DND-41 (cell line): ENCODE measurements at regions not wholly inside any gene's neighbourhood (a gene's known extent, or its start where the extent isn't known, plus 50 kb on each side); places are given as distances from the start of the nearest gene placed in this dataset.

Experiments
- ATAC-seq: fragments of 200-7000 bp; cut with Tn5 transposase; 3 replicates; pipeline ENCODE4 v1.9.1; 2021; ENCODE audit warnings: low read depth; ENCODE audit not compliant: insufficient read depth
- DNase-seq: peaks from one replicate; pipeline ENCODE4 v3.0.0-alpha.2; 2020
- H2AFZ ChIP-seq: 2 replicates; pipeline ENCODE4 v1.6.0; 2012; ENCODE audit warnings: low read depth, low read length
- H3K27ac ChIP-seq: 2 replicates; pipeline ENCODE4 v1.5.1; 2012; ENCODE audit warnings: low read length, inconsistent platforms
- H3K27me3 ChIP-seq: fragments of 200-600 bp; sonication (generic); 2 replicates; pipeline ENCODE4 v1.6.0; 2012; ENCODE audit warnings: low read length, mild to moderate bottlenecking, inconsistent platforms; ENCODE audit not compliant: insufficient read depth, poor library complexity
- H3K36me3 ChIP-seq: 2 replicates; pipeline ENCODE4 v1.5.1; 2012; ENCODE audit warnings: low read length, inconsistent platforms; ENCODE audit not compliant: insufficient read depth
- H3K4me1 ChIP-seq: 2 replicates; pipeline ENCODE4 v1.5.1; 2012; ENCODE audit warnings: mild to moderate bottlenecking, low read length; ENCODE audit not compliant: insufficient read depth
- H3K4me2 ChIP-seq: 2 replicates; pipeline ENCODE4 v1.6.0; 2012; ENCODE audit warnings: mild to moderate bottlenecking, moderate library complexity, low read length, inconsistent platforms; ENCODE audit not compliant: insufficient read depth
- H3K4me3 ChIP-seq, 2 experiments: fragments of 200-600 bp in 1 of 2; shearing (Covaris generic) in 1 of 2; 2 replicates each; pipeline ENCODE4 v1.5.1; 2012 to 2016; ENCODE audit warnings: inconsistent platforms in 2 of 2, low read length in 2 of 2, mild to moderate bottlenecking in 2 of 2, low read depth in 1 of 2, moderate library complexity in 1 of 2
- H3K79me2 ChIP-seq: 2 replicates; pipeline ENCODE4 v1.6.0; 2012; ENCODE audit warnings: low read length, inconsistent platforms; ENCODE audit not compliant: insufficient read depth
- H3K9ac ChIP-seq: 2 replicates; pipeline ENCODE4 v1.6.0; 2012; ENCODE audit warnings: low read depth, mild to moderate bottlenecking, inconsistent platforms, low read length, moderate library complexity
- H3K9me3 ChIP-seq: 2 replicates; pipeline ENCODE4 v1.5.1; 2012; ENCODE audit warnings: low read length, moderate library complexity, mild to moderate bottlenecking, inconsistent platforms; ENCODE audit not compliant: insufficient read depth, severe bottlenecking
- H4K20me1 ChIP-seq: 2 replicates; pipeline ENCODE4 v1.6.0; 2012; ENCODE audit warnings: low read length; ENCODE audit not compliant: insufficient read depth
- CTCF ChIP-seq: IDR thresholded peaks from 2 replicates; pipeline ENCODE4 v1.5.1; 2012; ENCODE audit warnings: borderline replicate concordance, low read length, moderate library complexity, mild to moderate bottlenecking; ENCODE audit not compliant: poor library complexity, severe bottlenecking; ENCODE audit errors: extremely low read depth
- EZH2 ChIP-seq: IDR thresholded peaks from 3 replicates; pipeline ENCODE4 v1.6.1; 2012; ENCODE audit warnings: borderline replicate concordance, low read depth, mild to moderate bottlenecking, moderate library complexity, low read length, inconsistent platforms; ENCODE audit not compliant: severe bottlenecking

DNA sequence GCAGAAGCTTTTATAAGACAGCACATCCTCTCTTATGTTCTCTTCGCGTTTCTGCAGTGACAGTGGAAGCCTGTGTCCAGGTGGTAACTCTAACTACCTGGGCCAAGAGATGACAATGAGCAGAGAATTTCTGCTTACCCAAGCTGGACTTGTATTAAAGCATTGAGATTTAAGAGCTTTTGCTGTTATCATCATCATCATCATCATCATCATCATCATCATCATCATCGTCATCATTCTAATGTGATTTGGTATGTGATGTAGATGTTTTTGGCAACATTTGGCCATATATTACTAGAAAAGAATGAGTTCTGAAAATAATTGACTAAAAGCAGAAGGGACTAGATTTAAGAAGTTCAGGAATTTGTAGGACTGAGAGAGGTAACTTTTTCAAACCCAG, 401.3 kb downstream of the BRINP1 start:
- H3K36me3 ChIP-seq: no peaks in the 10 kb centered on the region
- no peaks in the 10 kb centered on the region for H3K4me1 ChIP-seq
- no peak overlapping the region for H3K9ac ChIP-seq
- H3K79me2 ChIP-seq: no peaks in the 10 kb centered on the region
- DNase-seq (no peak), ATAC-seq (no peak)
- H4K20me1 ChIP-seq: no peaks in the 10 kb centered on the region
- H3K9me3 ChIP-seq: no peaks in the 10 kb centered on the region
- no peak overlapping the region for H3K27ac ChIP-seq
- no peaks in the 10 kb centered on the region for H3K27me3 ChIP-seq
- TF ChIP-seq EZH2 (no peak), CTCF (no peak)
- no peak overlapping the region for H3K4me3 ChIP-seq
- H3K4me2 ChIP-seq: no peak overlapping the region
- no peak overlapping the region for H2AFZ ChIP-seq

DNA sequence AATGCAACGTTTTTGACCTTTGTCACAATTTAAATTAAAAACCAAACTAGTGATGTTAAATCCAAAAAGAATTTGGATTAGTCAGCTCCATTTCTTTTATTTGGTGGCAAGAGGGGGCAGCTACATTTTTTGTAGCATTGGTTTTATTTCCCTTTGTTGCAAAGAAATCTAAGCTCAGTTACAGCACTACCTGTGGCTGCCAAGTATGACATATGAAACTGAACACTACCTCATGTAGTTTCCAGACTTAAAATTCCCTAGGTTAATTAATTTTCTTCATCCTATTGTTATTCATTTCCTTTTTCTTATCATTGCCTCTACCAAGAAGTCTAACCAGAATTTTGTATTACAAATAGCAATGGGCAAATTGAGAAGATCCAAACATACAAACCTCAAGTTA, 393.5 kb downstream of the BRINP1 start:
- Histone ChIP-seq H3K27ac (no peak overlapping the region), H3K9me3 (no peaks in the 10 kb centered on the region), H2AFZ (no peak overlapping the region), H3K9ac (no peak overlapping the region), H3K36me3 (no peaks in the 10 kb centered on the region), H3K4me3 (no peak overlapping the region), H3K4me1 (no peaks in the 10 kb centered on the region), H3K27me3 (no peaks in the 10 kb centered on the region), H4K20me1 (no peaks in the 10 kb centered on the region), H3K4me2 (no peak overlapping the region), H3K79me2 (no peaks in the 10 kb centered on the region)
- DNase-seq (no peak), ATAC-seq (no peak)
- TF ChIP-seq CTCF (no peak), EZH2 (no peak)

- no peak for TF ChIP-seq CTCF
- H3K4me2 ChIP-seq: no peak overlapping the region
- H3K9ac ChIP-seq: no peak overlapping the region
- no peaks in the 10 kb centered on the region for H3K36me3 ChIP-seq
- H3K9me3 ChIP-seq: no peaks in the 10 kb centered on the region
- no peaks in the 10 kb centered on the region for H3K4me1 ChIP-seq
- H3K79me2 ChIP-seq: no peaks in the 10 kb centered on the region
- DNase-seq (no peak), ATAC-seq (no peak)
- no peaks in the 10 kb centered on the region for H3K27me3 ChIP-seq
- H3K27ac ChIP-seq: no peak overlapping the region
- no peak overlapping the region for H2AFZ ChIP-seq
- no peaks in the 10 kb centered on the region for H4K20me1 ChIP-seq
- no peak overlapping the region for H3K4me3 ChIP-seq
Measured at GRCh38 chr9:118976160-118976559, 393.1 kb downstream of the BRINP1 start.

DNA sequence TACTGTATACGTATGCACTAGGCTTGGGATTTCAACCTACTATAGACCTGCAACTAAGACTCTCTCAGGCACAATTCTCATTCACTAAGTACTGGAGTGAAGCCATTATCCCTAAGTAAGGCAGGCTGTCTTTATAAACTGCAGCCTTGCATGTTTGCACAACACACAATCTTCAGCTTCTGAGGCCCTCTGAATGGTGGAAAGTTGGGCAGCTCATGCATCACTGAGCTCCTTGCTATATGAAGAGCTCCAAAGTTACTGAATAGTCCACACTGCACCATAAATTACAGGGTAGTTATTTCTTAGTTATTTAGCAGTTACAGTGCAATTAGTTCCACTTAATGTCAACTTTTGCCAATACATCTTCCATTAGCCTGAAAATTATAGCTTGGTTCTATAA, 384.6 kb downstream of the BRINP1 start:
- H3K4me3 ChIP-seq: no peak overlapping the region
- H4K20me1 ChIP-seq: no peaks in the 10 kb centered on the region
- no peaks in the 10 kb centered on the region for H3K4me1 ChIP-seq
- no peaks in the 10 kb centered on the region for H3K79me2 ChIP-seq
- H3K9me3 ChIP-seq: no peaks in the 10 kb centered on the region
- ATAC-seq (no peak), DNase-seq (no peak)
- H3K36me3 ChIP-seq: no peaks in the 10 kb centered on the region
- H3K27me3 ChIP-seq: no peaks in the 10 kb centered on the region
- no peak overlapping the region for H2AFZ ChIP-seq
- H3K4me2 ChIP-seq: no peak overlapping the region
- H3K27ac ChIP-seq: no peak overlapping the region
- TF ChIP-seq CTCF: no peak
- no peak for TF ChIP-seq EZH2
- H3K9ac ChIP-seq: no peak overlapping the region
